H1 (cell line): ENCODE measurements at regions not wholly inside any gene's neighbourhood (a gene's known extent, or its start where the extent isn't known, plus 50 kb on each side); places are given as distances from the start of the nearest gene placed in this dataset.

Experiments used
- CBX5 ChIP-seq: fragments of 300-800, 300-1000 bp; sonication (generic); IDR thresholded peaks from 2 replicates; pipeline ENCODE4 v1.7.1; 2016; ENCODE audit warnings: antibody characterized with exemption, low read length, low read depth
- CTCF ChIP-seq, 3 experiments: IDR thresholded peaks; 1 replicate in 2 of 3; 2 replicates in 1 of 3; pipeline versions ENCODE4 v1.5.1 to v1.6.1; 2011; ENCODE audit warnings: low read length in 3 of 3, mild to moderate bottlenecking in 3 of 3, inconsistent platforms in 2 of 3, low read depth in 1 of 3, moderate library complexity in 1 of 3; ENCODE audit not compliant: insufficient read depth in 1 of 3; ENCODE audit errors: control extremely low read depth in 1 of 3
- EP300 ChIP-seq, 2 experiments: IDR thresholded peaks; 1 replicate in 1 of 2; 2 replicates in 1 of 2; pipeline ENCODE4 v1.6.1; 2011 to 2012; ENCODE audit warnings: low read depth in 2 of 2, low read length in 2 of 2, mild to moderate bottlenecking in 2 of 2, borderline replicate concordance in 1 of 2, inconsistent platforms in 1 of 2, moderate library complexity in 1 of 2

GRCh38 chr4:158376106-158376840 lies 145.4 kb upstream of the RXFP1 start (continued):
- TF ChIP-seq CTCF (IDR thresholded peaks at IDR 0.05; ENCODE audit: control extremely low read depth in 1 of 3, insufficient read depth in 1 of 3, low read depth in 1 of 3, low read length in 3 of 3) (no peak), CBX5 (no peak), EP300 (IDR thresholded peaks at IDR 0.05; ENCODE audit: borderline replicate concordance in 1 of 2, low read depth in 2 of 2, low read length in 2 of 2) (no peak)
